ENCODE measurements at regions not wholly inside any gene's neighbourhood (a gene's known extent, or its start where the extent isn't known, plus 50 kb on each side); places are given as distances from the start of the nearest gene placed in this dataset.
A peak's percentile ranks its signal among the peaks of the same experiment; 100 is the strongest.

DNA sequence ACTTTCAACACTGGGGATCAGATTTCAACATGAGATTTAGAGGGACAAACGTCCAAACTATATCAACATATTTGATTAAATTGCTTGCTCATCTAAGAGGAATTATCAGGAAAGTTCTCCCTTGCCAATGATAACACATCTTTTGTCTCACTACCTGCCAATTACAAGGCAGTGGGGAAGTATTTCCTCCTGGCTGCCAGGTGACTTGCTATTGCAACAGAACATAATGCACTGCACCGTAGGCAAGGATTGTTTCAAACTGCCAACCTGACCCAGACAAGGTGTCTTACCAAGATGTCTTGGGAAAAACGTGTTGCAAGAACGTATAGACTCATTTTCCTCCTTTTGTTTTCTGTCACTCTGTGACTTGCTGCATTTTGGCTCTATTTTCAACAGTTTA, 711.6 kb downstream of the METTL15 start:
- peak overlapping the region; percentile 46 for H3K27ac Mint-ChIP-seq (ENCODE audit: low read depth, unreplicated experiment)
- POLR2A ChIA-PET = interaction anchor here (0.7 kb wide), 1 partner anchor 14 kb away, joined by 4 read pairs; no protein-coding TSS in a partner anchor
- H3K36me3 Mint-ChIP-seq (ENCODE audit: insufficient read depth, unreplicated experiment) = no peaks in the 10 kb centered on the region
- CTCF ChIA-PET = interaction anchor here (0.8 kb wide), 1 partner anchor 179 kb away, joined by 3 read pairs; no protein-coding TSS in a partner anchor
- BruUV-seq (replicated peaks) = no TSS peak
- intact Hi-C loops (cut with micrococcal nuclease) = no loop called here
- TF ChIP-seq, protein P1, sequence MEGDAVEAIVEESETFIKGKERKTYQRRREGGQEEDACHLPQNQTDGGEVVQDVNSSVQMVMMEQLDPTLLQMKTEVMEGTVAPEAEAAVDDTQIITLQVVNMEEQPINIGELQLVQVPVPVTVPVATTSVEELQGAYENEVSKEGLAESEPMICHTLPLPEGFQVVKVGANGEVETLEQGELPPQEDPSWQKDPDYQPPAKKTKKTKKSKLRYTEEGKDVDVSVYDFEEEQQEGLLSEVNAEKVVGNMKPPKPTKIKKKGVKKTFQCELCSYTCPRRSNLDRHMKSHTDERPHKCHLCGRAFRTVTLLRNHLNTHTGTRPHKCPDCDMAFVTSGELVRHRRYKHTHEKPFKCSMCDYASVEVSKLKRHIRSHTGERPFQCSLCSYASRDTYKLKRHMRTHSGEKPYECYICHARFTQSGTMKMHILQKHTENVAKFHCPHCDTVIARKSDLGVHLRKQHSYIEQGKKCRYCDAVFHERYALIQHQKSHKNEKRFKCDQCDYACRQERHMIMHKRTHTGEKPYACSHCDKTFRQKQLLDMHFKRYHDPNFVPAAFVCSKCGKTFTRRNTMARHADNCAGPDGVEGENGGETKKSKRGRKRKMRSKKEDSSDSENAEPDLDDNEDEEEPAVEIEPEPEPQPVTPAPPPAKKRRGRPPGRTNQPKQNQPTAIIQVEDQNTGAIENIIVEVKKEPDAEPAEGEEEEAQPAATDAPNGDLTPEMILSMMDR (IDR thresholded peaks at IDR 0.05; ENCODE audit: unreplicated experiment) = no peak
- peak; percentile 93 for DNase-seq (ENCODE audit: unreplicated experiment)
- no peaks in the 10 kb centered on the region for H3K9me3 Mint-ChIP-seq (ENCODE audit: unreplicated experiment)
- H3K4me3 Mint-ChIP-seq (ENCODE audit: unreplicated experiment) = no peak overlapping the region
- H3K27me3 Mint-ChIP-seq (ENCODE audit: insufficient read depth, unreplicated experiment) = no peaks in the 10 kb centered on the region
- H3K4me1 Mint-ChIP-seq (ENCODE audit: insufficient read depth, unreplicated experiment) = peaks cover 41% of the 10 kb centered on the region

DNA sequence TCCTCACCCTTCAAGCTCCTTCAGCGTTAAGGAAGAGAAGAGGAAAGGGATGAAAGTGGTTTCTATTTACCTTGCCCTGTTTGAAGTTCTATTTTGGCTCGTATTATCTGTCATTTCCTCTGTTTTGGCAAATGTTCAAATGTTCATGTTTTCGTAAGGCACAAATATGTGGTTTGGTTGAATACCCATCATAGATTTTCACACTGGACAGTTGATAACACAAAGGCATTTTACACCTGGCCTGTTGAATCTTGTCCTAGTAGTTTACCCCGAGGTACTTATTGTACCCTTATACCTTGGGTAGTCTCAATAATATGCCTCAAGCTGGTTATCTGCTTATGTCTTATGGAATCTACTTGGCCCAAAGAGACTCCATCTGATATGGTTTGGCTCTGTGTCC, 706.9 kb downstream of the METTL15 start:
- H3K27ac Mint-ChIP-seq (ENCODE audit: low read depth, unreplicated experiment) = peak overlapping the region; percentile 29
- no peaks in the 10 kb centered on the region for H3K9me3 Mint-ChIP-seq (ENCODE audit: unreplicated experiment)
- intact Hi-C loops (cut with micrococcal nuclease) = no loop called here
- BruUV-seq (replicated peaks) = no TSS peak
- H3K36me3 Mint-ChIP-seq (ENCODE audit: insufficient read depth, unreplicated experiment) = no peaks in the 10 kb centered on the region
- no peak overlapping the region for H3K4me3 Mint-ChIP-seq (ENCODE audit: unreplicated experiment)
- H3K27me3 Mint-ChIP-seq (ENCODE audit: insufficient read depth, unreplicated experiment) = no peaks in the 10 kb centered on the region
- POLR2A ChIA-PET = no interaction called here
- CTCF ChIA-PET = interaction anchor here (0.5 to 1.0 kb wide), 6 partner anchors 13 to 1115 kb away, joined by 3 to 5 read pairs (median 3); no protein-coding TSS in a partner anchor
- peak; percentile 44 for DNase-seq (ENCODE audit: unreplicated experiment)
- TF ChIP-seq, protein P1 (IDR thresholded peaks at IDR 0.05; ENCODE audit: unreplicated experiment) = no peak
- peaks cover 22% of the 10 kb centered on the region for H3K4me1 Mint-ChIP-seq (ENCODE audit: insufficient read depth, unreplicated experiment)

DNA sequence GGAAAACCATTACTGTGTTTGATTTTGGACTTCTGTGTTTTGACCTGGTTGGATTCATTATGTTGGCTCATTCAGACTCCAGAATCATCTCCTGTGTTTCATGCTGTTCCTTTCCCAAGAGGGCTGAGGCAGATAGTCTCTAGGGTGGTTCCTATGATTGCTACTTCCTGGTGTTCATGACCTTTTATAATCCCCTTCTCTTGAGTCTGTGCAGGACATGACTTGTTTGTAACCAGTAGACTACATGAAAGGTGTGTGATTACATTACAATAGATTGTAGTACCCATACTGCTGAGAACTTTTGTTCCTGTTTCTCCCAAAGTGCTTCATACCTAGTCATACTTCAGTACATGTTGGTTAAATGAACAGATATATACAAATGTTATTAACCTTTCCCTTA, 700.6 kb downstream of the METTL15 start:
- intact Hi-C loops (cut with micrococcal nuclease) = no loop called here
- H3K27ac Mint-ChIP-seq (ENCODE audit: low read depth, unreplicated experiment) = no peak overlapping the region
- H3K9me3 Mint-ChIP-seq (ENCODE audit: unreplicated experiment) = no peaks in the 10 kb centered on the region
- TF ChIP-seq, protein P1 (IDR thresholded peaks at IDR 0.05; ENCODE audit: unreplicated experiment) = no peak
- peak; percentile 36 for DNase-seq (ENCODE audit: unreplicated experiment)
- H3K4me1 Mint-ChIP-seq (ENCODE audit: insufficient read depth, unreplicated experiment) = peaks cover 14% of the 10 kb centered on the region
- no TSS peak for BruUV-seq (replicated peaks)
- ChIA-PET POLR2A (no interaction called here), CTCF (no interaction called here)
- no peak overlapping the region for H3K4me3 Mint-ChIP-seq (ENCODE audit: unreplicated experiment)
- no peaks in the 10 kb centered on the region for H3K27me3 Mint-ChIP-seq (ENCODE audit: insufficient read depth, unreplicated experiment)
- no peaks in the 10 kb centered on the region for H3K36me3 Mint-ChIP-seq (ENCODE audit: insufficient read depth, unreplicated experiment)

DNA sequence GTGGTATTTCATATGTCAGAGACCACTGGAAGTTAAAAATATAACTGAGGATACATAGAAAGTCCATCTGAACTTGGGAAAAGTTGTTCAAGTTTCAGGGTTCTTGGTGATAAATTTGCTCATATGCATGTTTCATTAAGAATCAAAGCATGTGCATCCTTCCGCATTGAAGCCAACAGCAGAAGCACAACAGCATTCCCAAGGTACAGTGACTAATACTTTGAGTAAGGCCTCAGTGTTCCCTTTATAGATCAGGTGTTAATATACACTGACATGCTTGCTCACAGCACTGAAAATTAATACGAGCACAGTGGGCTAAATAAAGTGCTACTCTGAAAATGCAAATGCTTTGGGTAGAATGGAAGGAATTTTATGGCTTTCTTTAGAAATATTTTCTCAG, 691.1 kb downstream of the METTL15 start:
- BruUV-seq (replicated peaks) = no TSS peak
- Mint-ChIP-seq H3K4me3 (ENCODE audit: unreplicated experiment) (no peak overlapping the region), H3K27me3 (ENCODE audit: insufficient read depth, unreplicated experiment) (no peaks in the 10 kb centered on the region), H3K4me1 (ENCODE audit: insufficient read depth, unreplicated experiment) (peaks cover 9% of the 10 kb centered on the region), H3K36me3 (ENCODE audit: insufficient read depth, unreplicated experiment) (no peaks in the 10 kb centered on the region), H3K27ac (ENCODE audit: low read depth, unreplicated experiment) (no peak overlapping the region), H3K9me3 (ENCODE audit: unreplicated experiment) (no peaks in the 10 kb centered on the region)
- POLR2A ChIA-PET = no interaction called here
- TF ChIP-seq, protein P1 (IDR thresholded peaks at IDR 0.05; ENCODE audit: unreplicated experiment) = no peak
- CTCF ChIA-PET = no interaction called here
- intact Hi-C loops (cut with micrococcal nuclease) = no loop called here
- peak; percentile 13 for DNase-seq (ENCODE audit: unreplicated experiment)
